ENCODE measurements at regions not wholly inside any gene's neighbourhood (a gene's known extent, or its start where the extent isn't known, plus 50 kb on each side); places are given as distances from the start of the nearest gene placed in this dataset.

DNA sequence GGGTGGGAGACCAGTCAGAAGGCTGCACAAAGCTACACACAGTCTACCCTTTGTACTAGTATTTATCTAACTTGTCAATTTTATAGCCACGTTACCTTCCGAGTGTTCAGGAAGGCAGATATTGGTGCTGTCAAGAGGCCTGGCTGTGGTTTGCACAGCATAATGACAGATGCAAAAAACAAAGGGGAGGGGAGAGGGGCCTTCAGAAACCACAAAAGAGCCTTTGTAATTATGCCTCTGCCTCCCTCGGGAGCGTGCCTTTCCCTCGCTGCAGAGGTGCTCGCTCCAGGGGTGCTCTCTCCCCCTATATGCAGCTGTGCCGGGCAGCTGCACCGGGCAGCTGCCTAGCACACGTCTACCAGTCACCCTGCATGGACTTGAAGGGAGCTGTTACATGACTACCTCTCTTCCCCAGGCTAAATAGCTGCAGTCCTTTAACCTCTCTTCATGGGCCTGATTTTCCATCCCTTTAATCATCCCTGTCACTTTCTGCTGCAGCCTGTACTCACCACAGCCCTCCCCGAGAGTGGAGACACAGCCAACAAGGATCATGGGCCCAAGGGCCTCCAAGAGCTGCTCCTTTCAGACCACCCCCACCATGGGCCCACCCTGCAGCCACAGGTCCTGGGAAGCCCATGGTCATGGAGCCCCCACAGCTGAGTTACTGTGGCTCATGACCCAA, 168.4 kb upstream of the PKDCC start:
- H3K4me3 Mint-ChIP-seq (ENCODE audit: unreplicated experiment): no peak overlapping the region
- peaks cover 4% of the 10 kb centered on the region for H3K4me1 Mint-ChIP-seq (ENCODE audit: unreplicated experiment)
- H3K9me3 Mint-ChIP-seq (ENCODE audit: unreplicated experiment): no peaks in the 10 kb centered on the region
- no peak overlapping the region for H3K27ac Mint-ChIP-seq (ENCODE audit: unreplicated experiment)
- no peak for TF ChIP-seq CTCF (IDR thresholded peaks at IDR 0.05)
- H3K27me3 Mint-ChIP-seq (ENCODE audit: unreplicated experiment): no peaks in the 10 kb centered on the region
- no peaks in the 10 kb centered on the region for H3K36me3 Mint-ChIP-seq (ENCODE audit: unreplicated experiment)
- peak; percentile 69 for DNase-seq (ENCODE audit: extremely low spot score, unreplicated experiment)

GRCh38 chr2:41880561-41881243, 167.1 kb upstream of the PKDCC start:
- no peaks in the 10 kb centered on the region for H3K9me3 Mint-ChIP-seq (ENCODE audit: unreplicated experiment)
- no peak for DNase-seq (ENCODE audit: extremely low spot score, unreplicated experiment)
- H3K36me3 Mint-ChIP-seq (ENCODE audit: unreplicated experiment): no peaks in the 10 kb centered on the region
- no peak overlapping the region for H3K27ac Mint-ChIP-seq (ENCODE audit: unreplicated experiment)
- no peak for TF ChIP-seq CTCF (IDR thresholded peaks at IDR 0.05)
- H3K4me3 Mint-ChIP-seq (ENCODE audit: unreplicated experiment): no peak overlapping the region
- no peaks in the 10 kb centered on the region for H3K27me3 Mint-ChIP-seq (ENCODE audit: unreplicated experiment)
- H3K4me1 Mint-ChIP-seq (ENCODE audit: unreplicated experiment): peaks cover 4% of the 10 kb centered on the region

DNA sequence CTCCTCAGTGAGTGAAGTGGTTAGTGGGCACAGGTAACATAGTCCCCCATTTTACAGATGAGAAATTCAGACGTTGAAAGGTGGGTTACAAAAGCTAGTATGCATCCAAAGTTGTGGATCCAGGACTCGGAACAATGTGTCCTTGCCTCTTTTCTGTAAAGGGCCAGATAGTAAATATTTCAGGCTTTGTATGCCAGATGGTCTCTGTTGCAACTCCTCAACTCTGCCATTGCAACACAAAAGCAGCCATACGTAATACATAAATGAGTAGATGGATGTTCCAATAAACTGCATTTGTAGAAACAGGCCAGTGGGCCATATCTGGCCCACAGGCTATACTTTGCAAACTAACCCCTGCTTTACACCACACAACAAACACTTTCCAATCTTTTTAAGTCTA, 166.6 kb upstream of the PKDCC start:
- H3K27me3 Mint-ChIP-seq (ENCODE audit: unreplicated experiment): no peaks in the 10 kb centered on the region
- H3K27ac Mint-ChIP-seq (ENCODE audit: unreplicated experiment): no peak overlapping the region
- DNase-seq (ENCODE audit: extremely low spot score, unreplicated experiment): no peak
- no peak for TF ChIP-seq CTCF (IDR thresholded peaks at IDR 0.05)
- no peak overlapping the region for H3K4me3 Mint-ChIP-seq (ENCODE audit: unreplicated experiment)
- no peaks in the 10 kb centered on the region for H3K36me3 Mint-ChIP-seq (ENCODE audit: unreplicated experiment)
- H3K4me1 Mint-ChIP-seq (ENCODE audit: unreplicated experiment): peaks cover 8% of the 10 kb centered on the region
- H3K9me3 Mint-ChIP-seq (ENCODE audit: unreplicated experiment): no peaks in the 10 kb centered on the region

DNA sequence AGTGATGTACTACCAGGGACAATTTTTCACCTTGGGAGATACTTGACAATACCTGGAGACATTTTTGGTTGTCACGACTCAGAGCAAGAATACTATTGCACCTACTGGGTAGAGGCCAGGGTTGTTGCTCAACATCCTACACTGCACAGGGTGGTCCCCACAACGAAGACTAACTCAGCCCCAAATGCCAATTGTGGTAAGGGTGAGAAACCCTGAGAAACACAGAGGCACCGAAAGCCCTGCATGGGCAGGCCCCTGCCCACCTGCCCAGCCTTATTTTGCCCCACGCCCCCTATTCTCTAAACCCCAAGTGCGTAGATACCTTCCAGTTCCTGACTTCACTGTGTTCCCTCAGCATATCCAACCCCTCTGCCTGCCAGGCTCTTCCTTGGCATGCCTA, 163.1 kb upstream of the PKDCC start:
- no peak overlapping the region for H3K4me3 Mint-ChIP-seq (ENCODE audit: unreplicated experiment)
- H3K36me3 Mint-ChIP-seq (ENCODE audit: unreplicated experiment): no peaks in the 10 kb centered on the region
- no peak for TF ChIP-seq CTCF (IDR thresholded peaks at IDR 0.05)
- H3K4me1 Mint-ChIP-seq (ENCODE audit: unreplicated experiment): peaks cover 16% of the 10 kb centered on the region
- H3K27ac Mint-ChIP-seq (ENCODE audit: unreplicated experiment): no peak overlapping the region
- no peaks in the 10 kb centered on the region for H3K27me3 Mint-ChIP-seq (ENCODE audit: unreplicated experiment)
- H3K9me3 Mint-ChIP-seq (ENCODE audit: unreplicated experiment): peaks cover 6% of the 10 kb centered on the region
- DNase-seq (ENCODE audit: extremely low spot score, unreplicated experiment): no peak

DNA sequence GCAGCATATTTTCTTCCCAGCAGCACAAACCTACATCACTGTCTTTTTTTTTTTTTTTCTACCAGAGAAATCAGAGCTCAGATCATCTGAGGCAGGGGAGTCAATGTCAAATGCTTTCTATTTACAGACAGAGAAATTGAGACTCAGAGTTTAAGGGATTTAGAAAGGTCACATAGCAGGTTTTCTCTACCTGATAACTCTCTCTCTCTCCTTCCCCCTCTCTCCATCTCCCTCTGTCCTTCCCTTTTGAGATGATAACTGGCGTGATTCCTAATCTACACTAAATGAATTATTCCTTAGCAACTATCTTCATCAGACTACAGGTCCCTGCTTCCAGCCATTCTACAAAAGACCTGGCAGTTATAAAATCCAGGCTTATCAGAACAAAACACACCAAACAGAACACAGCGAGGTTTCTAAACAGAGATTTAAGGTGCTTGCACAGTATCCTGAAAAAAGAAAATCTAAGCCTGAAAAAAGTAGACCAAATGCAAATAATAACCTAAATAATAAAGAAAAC, 161.6 kb upstream of the PKDCC start:
- Mint-ChIP-seq H3K4me3 (ENCODE audit: unreplicated experiment) (no peak overlapping the region), H3K36me3 (ENCODE audit: unreplicated experiment) (no peaks in the 10 kb centered on the region), H3K4me1 (ENCODE audit: unreplicated experiment) (peaks cover 13% of the 10 kb centered on the region), H3K27ac (ENCODE audit: unreplicated experiment) (no peak overlapping the region), H3K27me3 (ENCODE audit: unreplicated experiment) (no peaks in the 10 kb centered on the region), H3K9me3 (ENCODE audit: unreplicated experiment) (peaks cover 6% of the 10 kb centered on the region)
- no peak for TF ChIP-seq CTCF (IDR thresholded peaks at IDR 0.05)
- no peak for DNase-seq (ENCODE audit: extremely low spot score, unreplicated experiment)
